ENCODE measurements at regions not wholly inside any gene's neighbourhood (a gene's known extent, or its start where the extent isn't known, plus 50 kb on each side); places are given as distances from the start of the nearest gene placed in this dataset.
A peak's percentile ranks its signal among the peaks of the same experiment; 100 is the strongest.

- no peak for DNase-seq (ENCODE audit: low read depth, low spot score)
Measured at GRCh38 chr2:9082158-9082557, 78.7 kb upstream of the MBOAT2 start.

GRCh38 chr2:9081750-9082149 is 78.3 kb upstream of the MBOAT2 start:
- DNase-seq (ENCODE audit: low read depth, low spot score): no peak

GRCh38 chr2:9078405-9078804 is 74.9 kb upstream of the MBOAT2 start:
- no peak for DNase-seq (ENCODE audit: low read depth, low spot score)

GRCh38 chr2:9077691-9078090 is 74.2 kb upstream of the MBOAT2 start:
- no peak for DNase-seq (ENCODE audit: low read depth, low spot score)

- DNase-seq (ENCODE audit: low read depth, low spot score): no peak
Measured at GRCh38 chr2:9076755-9077154, 73.3 kb upstream of the MBOAT2 start.

DNA sequence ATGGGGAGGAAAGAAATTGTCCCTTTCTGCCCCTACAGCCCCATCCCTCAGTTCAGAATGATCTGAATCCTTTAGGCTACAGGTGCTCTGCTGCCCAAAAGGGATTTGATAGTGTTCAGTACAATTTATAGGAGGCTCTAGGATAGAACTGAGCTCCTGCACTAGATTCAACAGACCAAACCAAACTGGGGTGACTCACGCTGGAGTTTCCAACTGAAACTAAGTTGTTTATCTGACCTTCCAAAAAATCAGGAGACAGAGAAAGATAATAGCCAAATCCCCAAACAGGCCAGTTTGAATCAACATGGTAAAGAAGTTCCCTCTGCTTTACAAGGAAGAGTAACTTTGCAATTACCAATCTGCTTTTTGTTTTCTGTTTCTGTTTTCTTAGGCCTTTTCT is 72.7 kb upstream of the MBOAT2 start:
- no peak for DNase-seq (ENCODE audit: low read depth, low spot score)

DNA sequence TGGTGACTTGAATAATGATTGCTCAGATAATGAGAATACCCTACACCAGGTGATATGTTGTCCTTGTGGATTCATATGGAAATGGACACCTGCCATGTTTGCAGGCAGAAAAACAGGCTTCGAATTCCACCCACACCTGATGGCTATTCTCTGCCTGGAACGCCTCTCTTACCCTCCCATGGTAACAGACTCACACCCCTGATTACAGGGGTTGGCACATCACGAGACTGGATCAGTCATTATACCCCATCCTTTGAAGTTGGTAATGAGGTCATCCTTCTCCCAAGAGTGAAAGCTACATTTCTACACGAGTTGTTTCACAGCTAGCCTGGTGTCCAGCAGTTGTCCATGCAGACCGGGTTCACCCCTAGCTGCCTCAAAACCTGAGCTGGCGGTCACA is 71.4 kb upstream of the MBOAT2 start:
- DNase-seq (ENCODE audit: low read depth, low spot score): no peak

DNA sequence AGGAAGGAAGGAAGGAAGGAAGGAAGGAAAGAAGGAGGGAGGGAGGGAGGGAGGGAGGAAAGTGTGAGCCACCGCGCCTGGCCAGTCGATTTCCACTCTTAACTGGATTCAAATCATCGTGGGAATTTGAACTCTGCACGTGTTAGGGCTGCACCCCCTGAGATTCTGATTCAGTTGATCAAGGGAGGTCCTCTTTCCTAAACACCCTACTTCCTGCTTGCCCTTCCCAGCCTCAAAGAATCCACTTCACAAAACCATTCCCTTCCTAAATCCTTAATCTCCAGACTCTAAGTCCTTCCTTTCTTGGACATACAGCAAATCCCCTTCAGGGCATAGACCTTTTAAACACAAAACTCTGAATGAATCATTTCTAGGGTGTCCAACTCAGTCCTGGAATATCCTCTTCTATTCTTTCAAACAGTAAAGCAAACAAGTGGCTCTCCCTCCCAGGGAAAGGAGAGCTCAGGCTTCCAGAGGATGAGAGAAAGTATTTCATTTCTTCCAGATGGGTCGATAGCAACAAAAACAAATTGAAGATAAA is 68.2 kb upstream of the MBOAT2 start:
- DNase-seq (ENCODE audit: low read depth, low spot score): no peak

DNA sequence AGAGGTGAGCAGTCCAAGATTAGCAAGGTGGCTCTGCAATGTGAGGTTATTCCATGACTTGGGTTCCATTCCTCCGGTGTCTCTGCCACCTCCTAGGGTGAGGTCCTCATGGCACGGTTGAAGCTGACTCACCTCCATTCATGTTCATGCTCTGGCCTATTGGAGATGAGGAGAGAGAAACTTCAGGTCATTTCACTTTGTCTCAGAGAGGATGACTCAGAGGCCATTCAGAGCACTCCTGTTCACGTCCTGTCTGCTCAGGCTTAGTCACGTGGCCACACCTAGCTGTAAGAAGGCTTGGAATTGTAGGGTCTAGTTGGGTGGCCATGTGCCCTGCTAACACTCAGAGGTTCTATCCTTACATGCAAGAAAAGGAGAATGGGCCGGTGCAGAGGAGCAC is 67.5 kb upstream of the MBOAT2 start:
- peak; percentile 67 for DNase-seq (ENCODE audit: low read depth, low spot score)

DNA sequence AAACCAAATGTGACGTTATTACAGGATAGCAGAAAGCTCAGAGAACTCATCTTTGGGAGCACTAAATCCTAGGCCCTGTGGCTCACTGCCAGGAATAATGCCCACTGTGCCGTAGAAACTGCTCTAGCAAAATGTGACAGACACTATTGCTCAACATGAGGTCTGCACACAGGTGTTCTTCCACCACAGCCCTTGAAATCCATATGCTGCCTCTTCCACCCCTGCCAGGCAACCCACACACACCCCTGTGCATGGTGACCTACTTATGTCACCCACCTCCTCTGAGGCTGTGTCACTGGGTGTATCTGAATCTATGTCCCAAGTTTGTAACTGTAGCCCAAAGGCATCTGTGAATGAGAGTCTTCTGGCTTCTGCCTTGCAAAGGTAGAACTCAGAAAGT is 66.1 kb upstream of the MBOAT2 start:
- no peak for DNase-seq (ENCODE audit: low read depth, low spot score)

DNA sequence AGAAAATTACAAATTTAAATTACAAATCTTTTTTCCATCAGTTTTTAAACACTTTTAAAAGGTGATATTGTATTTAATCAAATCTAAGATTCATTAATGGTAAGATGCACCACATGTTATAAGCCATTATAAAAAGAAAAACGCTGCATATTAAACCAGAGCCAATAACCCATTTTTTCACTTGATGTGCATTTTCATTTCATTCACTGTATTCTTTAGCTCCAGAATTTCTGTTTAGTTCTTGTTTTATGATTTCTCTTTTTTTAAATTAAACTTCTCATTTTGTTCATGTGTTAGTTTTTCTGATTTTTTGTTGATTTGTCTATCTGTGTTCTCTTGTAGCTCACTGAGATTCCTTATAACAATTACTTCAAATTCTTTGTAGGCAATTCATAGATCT is 62.4 kb upstream of the MBOAT2 start:
- DNase-seq (ENCODE audit: low read depth, low spot score): no peak

DNA sequence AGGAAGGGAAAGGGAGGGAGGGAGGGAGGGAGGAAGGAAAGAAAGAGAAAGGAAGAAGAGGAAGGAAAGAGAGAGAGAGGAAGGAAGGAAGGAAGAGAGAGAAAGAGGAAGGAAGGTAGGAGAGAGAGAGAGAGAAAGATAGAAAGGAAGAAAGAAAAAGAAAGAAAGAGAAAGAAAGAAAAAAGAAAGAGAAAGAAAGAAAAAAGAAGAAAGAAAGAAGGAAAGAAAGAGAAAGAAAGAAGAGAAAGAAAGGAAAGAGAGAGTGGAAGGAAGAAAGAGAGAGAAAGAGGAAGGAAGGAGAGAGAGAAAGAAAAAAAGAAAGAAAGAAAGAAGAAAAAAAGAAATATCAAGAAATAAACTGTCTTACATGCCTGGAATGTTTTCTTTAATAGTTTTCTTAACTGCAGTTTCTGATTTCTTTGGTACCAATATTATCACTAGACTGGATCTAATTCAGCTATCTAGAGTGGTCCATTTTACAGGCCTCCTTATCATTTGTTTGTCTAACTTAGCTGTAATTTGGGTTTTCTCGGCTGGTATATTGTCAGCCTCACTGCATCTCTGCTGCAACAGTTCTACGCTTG is 59.6 kb upstream of the MBOAT2 start:
- no peak for DNase-seq (ENCODE audit: low read depth, low spot score)

- DNase-seq (ENCODE audit: low read depth, low spot score): no peak
Measured at GRCh38 chr2:9060819-9061218, 57.3 kb upstream of the MBOAT2 start.

- DNase-seq (ENCODE audit: low read depth, low spot score): peak; percentile 51
Measured at GRCh38 chr2:9057939-9058761, 54.7 kb upstream of the MBOAT2 start.

- DNase-seq (ENCODE audit: low read depth, low spot score): no peak
Measured at GRCh38 chr2:9055471-9055870, 52.0 kb upstream of the MBOAT2 start.

GRCh38 chr2:9053534-9053931 is 50.0 kb upstream of the MBOAT2 start:
- no peak for DNase-seq (ENCODE audit: low read depth, low spot score)
